K562 (cell line): ENCODE measurements at regions not wholly inside any gene's neighbourhood (a gene's known extent, or its start where the extent isn't known, plus 50 kb on each side); places are given as distances from the start of the nearest gene placed in this dataset.

Source experiments
- ATAC-seq: fragments of 200-7000 bp; cut with Tn5 transposase; 3 replicates; pipeline ENCODE4 v1.9.1; 2020; ENCODE audit warnings: moderate library complexity
- BruUV-seq: library from RNA; stranded (reverse); fragments of 400-500 nt; replicated peaks from 2 replicates; lab custom pipeline; 2021; lab: Mats Ljungman, UMichigan
- CTCF ChIA-PET: fragments of 300-600 bp; formaldehyde crosslinking; extraction: SDS; loops from one replicate; lab custom pipeline; 2021; ENCODE audit warnings: low intra/inter-chr PET ratio; lab: Yijun Ruan, JAX
- POLR2A ChIA-PET: fragments of 300-600, 350-650 bp; sonication (Branson Sonifier 250); formaldehyde crosslinking; extraction: SDS; loops from one replicate; lab custom pipeline; 2021; ENCODE audit warnings: antibody characterized with exemption, inconsistent platforms; lab: Yijun Ruan, JAX
- DNase-seq, 4 experiments: peaks; one replicate each; pipeline versions ENCODE4 v3.0.0 to v3.0.0-alpha.2; 2011 to 2018; ENCODE audit warnings: low spot score in 3 of 4, mixed read lengths in 3 of 4; ENCODE audit errors: extremely low read depth in 1 of 4
- FAIRE-seq: peaks from 2 replicates; lab custom pipeline; 2011; peaks lifted over from hg19 to GRCh38; lab: Jason Lieb, UNC
- H2AFZ ChIP-seq: 2 replicates; pipeline ENCODE4 v1.6.0; 2011; ENCODE audit warnings: low read depth, low read length, control low read depth, inconsistent platforms
- H3K27ac ChIP-seq: fragments of 200-600 bp; 3 replicates; pipeline ENCODE4 v1.8.0; 2011; ENCODE audit warnings: low read depth, mild to moderate bottlenecking, control low read depth, inconsistent platforms, low read length, moderate library complexity, mixed read lengths; ENCODE audit errors: extremely low read depth
- H3K27me3 ChIP-seq, 2 experiments: fragments of 300-600 bp in 1 of 2; 2 replicates in 1 of 2; 3 replicates in 1 of 2; pipeline versions ENCODE4 v1.6.0 to v1.8.0; 2011; ENCODE audit warnings: inconsistent platforms in 2 of 2, low read length in 2 of 2, mild to moderate bottlenecking in 1 of 2, mixed read lengths in 1 of 2, moderate library complexity in 1 of 2; ENCODE audit not compliant: control insufficient read depth in 2 of 2, insufficient read depth in 2 of 2
- H3K36me3 ChIP-seq: fragments of 300-600 bp; 3 replicates; pipeline ENCODE4 v1.8.0; 2011; ENCODE audit warnings: mild to moderate bottlenecking, low read length, inconsistent platforms; ENCODE audit not compliant: control insufficient read depth, insufficient read depth
- H3K4me1 ChIP-seq, 2 experiments: fragments of 200-600 bp in 1 of 2; replicated peaks in 1 of 2; 2 replicates in 1 of 2; 3 replicates in 1 of 2; pipeline versions ENCODE4 v1.5.1 to v1.8.0; 2011; ENCODE audit warnings: inconsistent platforms in 2 of 2, low read length in 2 of 2, mild to moderate bottlenecking in 1 of 2, mixed read lengths in 1 of 2, moderate library complexity in 1 of 2; ENCODE audit not compliant: control insufficient read depth in 2 of 2, insufficient read depth in 2 of 2
- H3K4me2 ChIP-seq: 2 replicates; pipeline ENCODE4 v1.6.1; 2011; ENCODE audit warnings: low read length, control low read depth, inconsistent platforms, mixed read lengths; ENCODE audit not compliant: insufficient read depth
- H3K4me3 ChIP-seq: fragments of 200-600 bp; sonication (generic), shearing (Covaris generic); 2 replicates; pipeline ENCODE4 v1.5.1; 2016; ENCODE audit warnings: control low read depth, inconsistent platforms
- H3K79me2 ChIP-seq: fragments of 200-600 bp; 3 replicates; pipeline ENCODE4 v1.8.0; 2011; ENCODE audit warnings: low read length, inconsistent platforms; ENCODE audit not compliant: control insufficient read depth, insufficient read depth
- H3K9ac ChIP-seq, 2 experiments: 2 replicates each; pipeline versions ENCODE4 v1.6.0 to v1.6.1; 2011; ENCODE audit warnings: low read depth in 2 of 2, low read length in 2 of 2, control low read depth in 1 of 2, inconsistent platforms in 1 of 2, mild to moderate bottlenecking in 1 of 2, mixed read lengths in 1 of 2; ENCODE audit not compliant: insufficient read depth in 1 of 2
- H3K9me1 ChIP-seq: one replicate; pipeline ENCODE4 v1.6.0; 2011; ENCODE audit warnings: inconsistent platforms, mild to moderate bottlenecking, low read length, moderate library complexity; ENCODE audit not compliant: control insufficient read depth, insufficient read depth
- H3K9me3 ChIP-seq: replicated peaks from 2 replicates; pipeline ENCODE4 v1.5.1; 2011; ENCODE audit warnings: low read depth, low read length, inconsistent platforms; ENCODE audit not compliant: control insufficient read depth, insufficient read depth
- H4K20me1 ChIP-seq: replicated peaks from 2 replicates; pipeline ENCODE4 v1.6.1; 2011; ENCODE audit warnings: low read length, inconsistent platforms, mixed read lengths; ENCODE audit not compliant: control insufficient read depth, insufficient read depth
- ARID2 ChIP-seq: fragments of 450-650 bp; IDR thresholded peaks from 2 replicates; pipeline ENCODE4 v1.6.1; 2017; ENCODE audit warnings: antibody characterized with exemption, mild to moderate bottlenecking
- BACH1 ChIP-seq: fragments of 200-800 bp; sonication (Bioruptor generic); IDR thresholded peaks from 2 replicates; pipeline ENCODE4 v1.6.1; 2016; ENCODE audit warnings: missing genetic modification characterization, missing compliant biosample characterization
- CBX5 ChIP-seq: IDR thresholded peaks from 2 replicates; pipeline ENCODE4 v1.6.1; 2014; ENCODE audit warnings: low read depth, borderline replicate concordance
- DMBX1 ChIP-seq: fragments of 250-450 bp; sonication (Bioruptor Pico); IDR thresholded peaks from 2 replicates; pipeline ENCODE4 v1.8.0; 2022; ENCODE audit warnings: inconsistent platforms, mild to moderate bottlenecking, moderate library complexity, borderline replicate concordance
- EP300 ChIP-seq: IDR thresholded peaks from 2 replicates; pipeline ENCODE4 v1.6.1; 2012; ENCODE audit warnings: low read length, improper control_type of control experiment
- EP400 ChIP-seq: fragments of 450-650 bp; IDR thresholded peaks from 2 replicates; pipeline ENCODE4 v1.6.1; 2017; ENCODE audit warnings: antibody characterized with exemption, mild to moderate bottlenecking, moderate library complexity
- FOXA1 ChIP-seq: fragments of 450-650 bp; IDR thresholded peaks from 2 replicates; pipeline ENCODE4 v1.6.1; 2016; ENCODE audit warnings: mild to moderate bottlenecking, borderline replicate concordance
- GATAD2A ChIP-seq: fragments of 450-650 bp; IDR thresholded peaks from 2 replicates; pipeline ENCODE4 v1.6.1; 2017
- KLF6 ChIP-seq: fragments of 250-450 bp; sonication (Bioruptor Pico); IDR thresholded peaks from 2 replicates; pipeline ENCODE4 v1.4.0; 2020; ENCODE audit warnings: mild to moderate bottlenecking, moderate library complexity, borderline replicate concordance
- LEF1 ChIP-seq: fragments of 450-650 bp; IDR thresholded peaks from 2 replicates; pipeline ENCODE4 v1.6.1; 2016; ENCODE audit warnings: mild to moderate bottlenecking
- MAFG ChIP-seq: fragments of 450-650 bp; conservative IDR thresholded peaks from 2 replicates; pipeline ENCODE4 v1.6.1; 2016; ENCODE audit warnings: missing genetic modification characterization, missing compliant biosample characterization
- MTF1 ChIP-seq: fragments of 250-450 bp; sonication (Bioruptor Pico); IDR thresholded peaks from 2 replicates; pipeline ENCODE4 v1.9.0; 2021; ENCODE audit warnings: moderate library complexity, mild to moderate bottlenecking, inconsistent platforms, borderline replicate concordance
- NFYB ChIP-seq: IDR thresholded peaks from 2 replicates; pipeline ENCODE4 v1.6.1; 2011; ENCODE audit warnings: mild to moderate bottlenecking, moderate library complexity; ENCODE audit not compliant: insufficient read length; ENCODE audit errors: extremely low read depth
- RBBP5 ChIP-seq: fragments of 200-600 bp; sonication (generic); IDR thresholded peaks from 2 replicates; pipeline ENCODE4 v1.6.1; 2012; ENCODE audit warnings: borderline replicate concordance, mild to moderate bottlenecking, low read length, control low read depth, inconsistent platforms; ENCODE audit not compliant: insufficient read depth, poor library complexity, severe bottlenecking
- SMAD1 ChIP-seq: fragments of 150-350 bp; IDR thresholded peaks from 2 replicates; pipeline ENCODE4 v1.6.1; 2014; ENCODE audit warnings: low read length, low read depth; ENCODE audit not compliant: partially characterized antibody
- TBP ChIP-seq: optimal IDR thresholded peaks from 2 replicates; pipeline ENCODE3; 2011; ENCODE audit warnings: low read depth, low read length, improper control_type of control experiment
- USF1 ChIP-seq: sonication (generic); formaldehyde crosslinking; IDR thresholded peaks from 2 replicates; pipeline ENCODE4 v1.9.0; 2022; ENCODE audit warnings: mild to moderate bottlenecking, missing genetic modification reagents
- XRCC4 ChIP-seq: IDR thresholded peaks from one replicate; pipeline ENCODE4 v1.6.1; 2011; ENCODE audit not compliant: insufficient read depth, insufficient read length; ENCODE audit errors: extremely low read depth
- ZNF280B ChIP-seq: fragments of 250-450 bp; sonication (Bioruptor Pico); IDR thresholded peaks from 2 replicates; pipeline ENCODE4 v1.5.1; 2021; ENCODE audit warnings: mild to moderate bottlenecking
- ZNF408 ChIP-seq: fragments of 250-450 bp; sonication (Bioruptor Pico); IDR thresholded peaks from 2 replicates; pipeline ENCODE4 v1.4.0; 2020; ENCODE audit warnings: low read depth, mild to moderate bottlenecking, moderate library complexity
- WGBS: fragments of 100-300 bp; shearing (Covaris generic); methylation state at CpG from one replicate; pipeline ENCODE4 v1.1.6; 2016; ENCODE audit warnings: low coverage, mixed read lengths; ENCODE audit not compliant: insufficient coverage; ENCODE audit errors: missing lambda C conversion rate; 5-methylcytosine and 5-hydroxymethylcytosine counted together
- in situ Hi-C: fragments of 300-500 bp; cut with MboI; formaldehyde crosslinking; loops from 4 replicates; pipeline ENCODE4 v1.15.0; 2018; ENCODE audit warnings: inconsistent platforms, mixed read lengths
- intact Hi-C: fragments of 100-400 bp; cut with micrococcal nuclease; formaldehyde crosslinking; loops from 2 replicates; pipeline ENCODE4 v1.14.2; 2022

- TF ChIP-seq RBBP5 = no peak
- no peak for TF ChIP-seq ZNF280B (CRISPR knock-in tag)
- no peak for TF ChIP-seq ARID2
- TF ChIP-seq MAFG (tag) = no peak
- no peak for TF ChIP-seq KLF6 (CRISPR knock-in tag)
- no peak for TF ChIP-seq SMAD1
- no peak for TF ChIP-seq MTF1
- no peak for TF ChIP-seq FOXA1
- TF ChIP-seq TBP = no peak
- TF ChIP-seq GATAD2A = no peak
- TF ChIP-seq EP400 = no peak
- no peak for TF ChIP-seq DMBX1 (CRISPR knock-in tag)
Measured at GRCh38 chr2:18253686-18254197, 306.7 kb downstream of the RDH14 start (continued).

- no TSS peak for BruUV-seq
- no peak overlapping the region for H3K27ac ChIP-seq
- no peak for ATAC-seq
- H3K9me3 ChIP-seq = no peaks in the 10 kb centered on the region
- FAIRE-seq = no peak
- H3K9ac ChIP-seq = no peak overlapping the region
- H3K4me3 ChIP-seq = no peak overlapping the region
- H2AFZ ChIP-seq = no peak overlapping the region
- no peaks in the 10 kb centered on the region for H4K20me1 ChIP-seq
- no peak for DNase-seq
- in situ Hi-C loops (no loop called here), intact Hi-C loops (no loop called here)
- no peaks in the 10 kb centered on the region for H3K27me3 ChIP-seq
- no peaks in the 10 kb centered on the region for H3K4me1 ChIP-seq
- H3K4me2 ChIP-seq = no peak overlapping the region
- WGBS = 3% methylated on average over 2 of the region's 2 CpGs
- H3K36me3 ChIP-seq = no peaks in the 10 kb centered on the region
- no peaks in the 10 kb centered on the region for H3K9me1 ChIP-seq
- POLR2A ChIA-PET = no interaction called here
- CTCF ChIA-PET = no interaction called here
- no peaks in the 10 kb centered on the region for H3K79me2 ChIP-seq
- no peak for TF ChIP-seq CBX5
- no peak for TF ChIP-seq USF1 (CRISPR knock-in tag)
- TF ChIP-seq BACH1 (tag) = no peak
- TF ChIP-seq XRCC4 = no peak
- TF ChIP-seq NFYB = no peak
- TF ChIP-seq ZNF408 (CRISPR knock-in tag) = no peak
- no peak for TF ChIP-seq LEF1
- no peak for TF ChIP-seq EP300
Measured at GRCh38 chr2:18251486-18251885, 309.0 kb downstream of the RDH14 start.
